Esophagus squamous epithelium (tissue), 5 donors: ENCODE measurements at regions not wholly inside any gene's neighbourhood (a gene's known extent, or its start where the extent isn't known, plus 50 kb on each side); places are given as distances from the start of the nearest gene placed in this dataset.

Experiments
- DNase-seq: peaks from one replicate; lab custom pipeline; 2025; lab: John Stamatoyannopoulos, UW
- H3K27ac ChIP-seq, 4 donors: fragments of 200-600 bp; sonication (generic); one replicate each; pipeline ENCODE4 v1.5.1; 2016 to 2019; ENCODE audit warnings: mild to moderate bottlenecking in 1 of 4
- H3K27me3 ChIP-seq, 4 donors: fragments of 200-600 bp; sonication (generic); 1 replicate in 3 of 4; 2 replicates in 1 of 4; pipeline versions ENCODE4 v1.5.1 to v1.6.0; 2017 to 2021; ENCODE audit warnings: antibody characterized with exemption in 1 of 4
- H3K36me3 ChIP-seq, 3 donors: fragments of 200-600 bp; sonication (generic); one replicate each; pipeline ENCODE4 v1.5.1; 2016 to 2019
- H3K4me1 ChIP-seq, 3 donors: fragments of 200-600 bp; sonication (generic); one replicate each; pipeline ENCODE4 v1.5.1; 2017 to 2019
- H3K4me3 ChIP-seq, 4 donors: fragments of 200-600 bp; sonication (generic); 1 replicate in 3 of 4; 2 replicates in 1 of 4; pipeline ENCODE4 v1.5.1; 2016 to 2019; ENCODE audit warnings: mild to moderate bottlenecking in 2 of 4, moderate library complexity in 1 of 4
- H3K9me3 ChIP-seq, 3 donors: fragments of 200-600 bp; sonication (generic); one replicate each; pipeline ENCODE4 v1.5.1; 2016 to 2019
- POLR2A ChIP-seq, 4 donors: fragments of 450-650 bp; IDR thresholded peaks; one replicate each; pipeline ENCODE4 v1.6.1; 2017; ENCODE audit warnings: antibody characterized with exemption in 4 of 4, mild to moderate bottlenecking in 4 of 4, moderate library complexity in 3 of 4
- WGBS, 2 donors: methylation state at CpG; one replicate each; pipeline ENCODE4 v1.1.5; 2018; 5-methylcytosine and 5-hydroxymethylcytosine counted together
- intact Hi-C: fragments of 100-400 bp; cut with DNase I; formaldehyde crosslinking; loops from one replicate; pipeline ENCODE4 v1.15.0; 2022
- TF ChIP-seq, protein P1 (sequence below), 6 experiments: fragments of 450-650 bp in 4 of 6; fragments of 200-600 bp in 2 of 6; sonication (generic) in 2 of 6; IDR thresholded peaks; one replicate each; pipeline ENCODE4 v1.5.1; 2016 to 2019; ENCODE audit warnings: antibody characterized with exemption in 6 of 6, mild to moderate bottlenecking in 4 of 6, moderate library complexity in 4 of 6
- donor health status: DM: yes; HTN: yes; CAD: no.

GRCh38 chr22:34108168-34108567, 187.9 kb upstream of the LARGE1 start:
- TF ChIP-seq, protein P1, sequence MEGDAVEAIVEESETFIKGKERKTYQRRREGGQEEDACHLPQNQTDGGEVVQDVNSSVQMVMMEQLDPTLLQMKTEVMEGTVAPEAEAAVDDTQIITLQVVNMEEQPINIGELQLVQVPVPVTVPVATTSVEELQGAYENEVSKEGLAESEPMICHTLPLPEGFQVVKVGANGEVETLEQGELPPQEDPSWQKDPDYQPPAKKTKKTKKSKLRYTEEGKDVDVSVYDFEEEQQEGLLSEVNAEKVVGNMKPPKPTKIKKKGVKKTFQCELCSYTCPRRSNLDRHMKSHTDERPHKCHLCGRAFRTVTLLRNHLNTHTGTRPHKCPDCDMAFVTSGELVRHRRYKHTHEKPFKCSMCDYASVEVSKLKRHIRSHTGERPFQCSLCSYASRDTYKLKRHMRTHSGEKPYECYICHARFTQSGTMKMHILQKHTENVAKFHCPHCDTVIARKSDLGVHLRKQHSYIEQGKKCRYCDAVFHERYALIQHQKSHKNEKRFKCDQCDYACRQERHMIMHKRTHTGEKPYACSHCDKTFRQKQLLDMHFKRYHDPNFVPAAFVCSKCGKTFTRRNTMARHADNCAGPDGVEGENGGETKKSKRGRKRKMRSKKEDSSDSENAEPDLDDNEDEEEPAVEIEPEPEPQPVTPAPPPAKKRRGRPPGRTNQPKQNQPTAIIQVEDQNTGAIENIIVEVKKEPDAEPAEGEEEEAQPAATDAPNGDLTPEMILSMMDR (IDR thresholded peaks at IDR 0.05): no peak
- TF ChIP-seq POLR2A (IDR thresholded peaks at IDR 0.05): no peak
- intact Hi-C loops: loop anchor here (10.0 kb wide), 2 partner anchors 183 to 803 kb away; partner anchors contain the start of gene LARGE1
- WGBS, 2 donors: 82 to 85% methylated on average over 3 of the region's 3 CpGs

GRCh38 chr22:34111210-34111824, 191.0 kb upstream of the LARGE1 start:
- no peak for TF ChIP-seq POLR2A (IDR thresholded peaks at IDR 0.05)
- TF ChIP-seq, protein P1 (IDR thresholded peaks at IDR 0.05): peak; percentile 35 to 63 (median 56)
- no peaks in the 10 kb centered on the region for H3K4me1 ChIP-seq
- DNase-seq: no peak
- H3K27me3 ChIP-seq: peaks cover 0 to 13% (median 0%) of the 10 kb centered on the region in 4 donors
- no peaks in the 10 kb centered on the region for H3K9me3 ChIP-seq
- no peak overlapping the region for H3K27ac ChIP-seq
- no peaks in the 10 kb centered on the region for H3K36me3 ChIP-seq
- intact Hi-C loops: no loop called here
- WGBS, 2 donors: 6 to 10% methylated on average over 5 to 7 of the region's 7 CpGs
- H3K4me3 ChIP-seq: no peak overlapping the region

More at GRCh38 chr22:34108168-34108567, 187.9 kb upstream of the LARGE1 start:
- H3K9me3 ChIP-seq: no peaks in the 10 kb centered on the region
- H3K27ac ChIP-seq: no peak overlapping the region
- H3K4me1 ChIP-seq: no peaks in the 10 kb centered on the region
- H3K27me3 ChIP-seq: peaks cover 0 to 28% (median 0%) of the 10 kb centered on the region in 4 donors
- no peak for DNase-seq
- H3K36me3 ChIP-seq: no peaks in the 10 kb centered on the region
- no peak overlapping the region for H3K4me3 ChIP-seq

DNA sequence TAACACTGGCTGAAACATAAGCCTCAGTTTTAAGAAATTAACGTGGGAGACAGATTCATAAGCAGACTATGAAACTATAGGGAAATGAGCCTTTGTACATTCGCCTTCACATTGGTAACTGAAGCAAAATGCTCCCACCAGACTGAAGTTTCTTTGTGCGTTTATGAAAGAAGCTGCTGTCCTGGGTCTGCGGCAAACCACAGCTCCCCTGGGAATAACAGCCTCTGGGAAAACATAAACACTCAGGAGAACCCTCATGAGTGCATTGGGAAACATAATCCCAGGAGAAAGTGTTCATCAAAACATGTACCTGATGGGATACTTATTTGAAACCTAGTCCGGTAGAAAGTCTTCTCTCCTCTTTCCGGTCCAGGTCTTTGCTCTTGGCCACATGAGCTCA, 193.1 kb upstream of the LARGE1 start:
- Histone ChIP-seq H3K4me3 (no peak overlapping the region), H3K36me3 (no peaks in the 10 kb centered on the region), H3K4me1 (no peaks in the 10 kb centered on the region), H3K27me3 (no peaks in the 10 kb centered on the region), H3K27ac (no peak overlapping the region), H3K9me3 (no peaks in the 10 kb centered on the region)
- WGBS, 2 donors: 74 to 75% methylated on average over 5 to 6 of the region's 6 CpGs
- no peak for TF ChIP-seq POLR2A (IDR thresholded peaks at IDR 0.05)
- TF ChIP-seq, protein P1 (IDR thresholded peaks at IDR 0.05): no peak
- intact Hi-C loops: no loop called here
- no peak for DNase-seq

GRCh38 chr22:34114406-34114805, 194.1 kb upstream of the LARGE1 start:
- Histone ChIP-seq H3K27ac (no peak overlapping the region), H3K9me3 (no peaks in the 10 kb centered on the region), H3K4me3 (no peak overlapping the region), H3K36me3 (no peaks in the 10 kb centered on the region), H3K27me3 (no peaks in the 10 kb centered on the region), H3K4me1 (no peaks in the 10 kb centered on the region)
- 33 to 51% methylated on average over 2 of the region's 2 CpGs for WGBS, 2 donors
- intact Hi-C loops: no loop called here
- TF ChIP-seq, protein P1 (IDR thresholded peaks at IDR 0.05): no peak
- no peak for TF ChIP-seq POLR2A (IDR thresholded peaks at IDR 0.05)
- no peak for DNase-seq

- no peak overlapping the region for H3K27ac ChIP-seq
Observed at GRCh38 chr22:34115722-34116121, 195.4 kb upstream of the LARGE1 start.

More at GRCh38 chr22:34115722-34116121, 195.4 kb upstream of the LARGE1 start:
- DNase-seq: no peak
- no peaks in the 10 kb centered on the region for H3K4me1 ChIP-seq
- no peaks in the 10 kb centered on the region for H3K36me3 ChIP-seq
- H3K27me3 ChIP-seq: no peaks in the 10 kb centered on the region
- H3K4me3 ChIP-seq: no peak overlapping the region
- intact Hi-C loops: no loop called here
- 65 to 69% methylated on average over 2 of the region's 2 CpGs for WGBS, 2 donors
- no peaks in the 10 kb centered on the region for H3K9me3 ChIP-seq
- TF ChIP-seq, protein P1 (IDR thresholded peaks at IDR 0.05): no peak
- no peak for TF ChIP-seq POLR2A (IDR thresholded peaks at IDR 0.05)
